Epithelial cell of esophagus (primary cell): ENCODE measurements at regions not wholly inside any gene's neighbourhood (a gene's known extent, or its start where the extent isn't known, plus 50 kb on each side); places are given as distances from the start of the nearest gene placed in this dataset.
A peak's percentile ranks its signal among the peaks of the same experiment; 100 is the strongest.

Experiments used
- DNase-seq: peaks from one replicate; pipeline ENCODE4 v3.0.0; 2010; ENCODE audit warnings: low read depth
- H3K4me3 ChIP-seq: 2 replicates; pipeline ENCODE4 v1.5.1; 2011; ENCODE audit warnings: mild to moderate bottlenecking, low read length, control low read depth
- CTCF ChIP-seq: IDR thresholded peaks from 2 replicates; pipeline ENCODE4 v1.5.1; 2011; ENCODE audit warnings: low read depth, mild to moderate bottlenecking, low read length, control low read depth, inconsistent platforms; ENCODE audit not compliant: insufficient read depth; ENCODE audit errors: missing control alignments

- no peak for TF ChIP-seq CTCF
- DNase-seq = no peak
- no peak overlapping the region for H3K4me3 ChIP-seq
Observed at GRCh38 chr17:45577571-45578279, 87.2 kb upstream of the PLEKHM1 start.

- DNase-seq = peak; percentile 86
- no peak for TF ChIP-seq CTCF
- H3K4me3 ChIP-seq = no peak overlapping the region
Observed at GRCh38 chr17:45578516-45579455, 88.3 kb upstream of the PLEKHM1 start.

- no peak for DNase-seq
- TF ChIP-seq CTCF = no peak
- H3K4me3 ChIP-seq = no peak overlapping the region
Observed at GRCh38 chr17:45579529-45580495, 89.3 kb upstream of the PLEKHM1 start.

GRCh38 chr17:45580924-45581323 is 90.4 kb upstream of the PLEKHM1 start:
- no peak overlapping the region for H3K4me3 ChIP-seq
- TF ChIP-seq CTCF = no peak
- no peak for DNase-seq

- H3K4me3 ChIP-seq = no peak overlapping the region
- no peak for DNase-seq
- no peak for TF ChIP-seq CTCF
Observed at GRCh38 chr17:45581860-45582259, 91.3 kb upstream of the PLEKHM1 start.
